ENCODE measurements at regions not wholly inside any gene's neighbourhood (a gene's known extent, or its start where the extent isn't known, plus 50 kb on each side); places are given as distances from the start of the nearest gene placed in this dataset.

- no peaks in the 10 kb centered on the region for H3K9me2 ChIP-seq (ENCODE audit: insufficient read depth)
- TF ChIP-seq EZH2 (IDR thresholded peaks at IDR 0.05; ENCODE audit: low read depth): no peak
- TF ChIP-seq, protein P1, sequence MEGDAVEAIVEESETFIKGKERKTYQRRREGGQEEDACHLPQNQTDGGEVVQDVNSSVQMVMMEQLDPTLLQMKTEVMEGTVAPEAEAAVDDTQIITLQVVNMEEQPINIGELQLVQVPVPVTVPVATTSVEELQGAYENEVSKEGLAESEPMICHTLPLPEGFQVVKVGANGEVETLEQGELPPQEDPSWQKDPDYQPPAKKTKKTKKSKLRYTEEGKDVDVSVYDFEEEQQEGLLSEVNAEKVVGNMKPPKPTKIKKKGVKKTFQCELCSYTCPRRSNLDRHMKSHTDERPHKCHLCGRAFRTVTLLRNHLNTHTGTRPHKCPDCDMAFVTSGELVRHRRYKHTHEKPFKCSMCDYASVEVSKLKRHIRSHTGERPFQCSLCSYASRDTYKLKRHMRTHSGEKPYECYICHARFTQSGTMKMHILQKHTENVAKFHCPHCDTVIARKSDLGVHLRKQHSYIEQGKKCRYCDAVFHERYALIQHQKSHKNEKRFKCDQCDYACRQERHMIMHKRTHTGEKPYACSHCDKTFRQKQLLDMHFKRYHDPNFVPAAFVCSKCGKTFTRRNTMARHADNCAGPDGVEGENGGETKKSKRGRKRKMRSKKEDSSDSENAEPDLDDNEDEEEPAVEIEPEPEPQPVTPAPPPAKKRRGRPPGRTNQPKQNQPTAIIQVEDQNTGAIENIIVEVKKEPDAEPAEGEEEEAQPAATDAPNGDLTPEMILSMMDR (conservative IDR thresholded peaks at IDR 0.05): no peak
- no peak for DNase-seq
- no peaks in the 10 kb centered on the region for H3K27me3 ChIP-seq (ENCODE audit: insufficient read depth, low read depth)
- no peaks in the 10 kb centered on the region for H3K79me2 ChIP-seq (ENCODE audit: low read depth)
- H3F3A ChIP-seq (ENCODE audit: insufficient read depth, low read depth): peaks cover 15% of the 10 kb centered on the region
- peaks cover 16% of the 10 kb centered on the region for H3K9me3 ChIP-seq (ENCODE audit: insufficient read depth, low read depth)
- H3K36me3 ChIP-seq (ENCODE audit: low read depth): no peaks in the 10 kb centered on the region
- H3K4me2 ChIP-seq: peak overlapping the region; percentile 34; the same call in 1 of the 2 replicates
- no peak overlapping the region for H3K4me3 ChIP-seq
- peak overlapping the region; percentile 62 for H3K27ac ChIP-seq
- POLR2A ChIA-PET (ENCODE audit: unreplicated experiment): no interaction called here
- CTCF ChIA-PET: no interaction called here
- BruUV-seq (replicated peaks): no TSS peak
- no peaks in the 10 kb centered on the region for H4K20me1 ChIP-seq (ENCODE audit: insufficient read depth)
- H2AFZ ChIP-seq: peak overlapping the region; percentile 26; the same call in 1 of the 2 replicates
- peaks cover 33% of the 10 kb centered on the region for H3K4me1 ChIP-seq (replicated peaks; ENCODE audit: insufficient read depth)
- intact Hi-C loops (cut with micrococcal nuclease; ENCODE audit: unreplicated experiment): no loop called here
Observed at GRCh38 chr20:16107172-16107870, 465.9 kb downstream of the KIF16B start.

GRCh38 chr20:16106191-16106849, 466.9 kb downstream of the KIF16B start:
- H3K9me3 ChIP-seq (ENCODE audit: insufficient read depth, low read depth): peaks cover 11% of the 10 kb centered on the region
- H3K36me3 ChIP-seq (ENCODE audit: low read depth): no peaks in the 10 kb centered on the region
- H3K4me2 ChIP-seq: peak overlapping the region; percentile 34
- H3F3A ChIP-seq (ENCODE audit: insufficient read depth, low read depth): peaks cover 15% of the 10 kb centered on the region
- peak overlapping the region; percentile 62 for H3K27ac ChIP-seq
- ChIA-PET CTCF (no interaction called here), POLR2A (ENCODE audit: unreplicated experiment) (no interaction called here)
- no peak overlapping the region for H3K4me3 ChIP-seq
- no peaks in the 10 kb centered on the region for H3K9me2 ChIP-seq (ENCODE audit: insufficient read depth)
- intact Hi-C loops (cut with micrococcal nuclease; ENCODE audit: unreplicated experiment): no loop called here
- DNase-seq: peak in 1 of 2 experiments; percentile 85
- TF ChIP-seq, protein P1 (conservative IDR thresholded peaks at IDR 0.05): no peak
- no peak for TF ChIP-seq EZH2 (IDR thresholded peaks at IDR 0.05; ENCODE audit: low read depth)
- no peaks in the 10 kb centered on the region for H3K27me3 ChIP-seq (ENCODE audit: insufficient read depth, low read depth)
- no peaks in the 10 kb centered on the region for H4K20me1 ChIP-seq (ENCODE audit: insufficient read depth)
- H2AFZ ChIP-seq: 0 out of 2 replicates have a peak overlapping the region, but pooled peaks have one; percentile 1
- no peaks in the 10 kb centered on the region for H3K79me2 ChIP-seq (ENCODE audit: low read depth)
- peaks cover 33% of the 10 kb centered on the region for H3K4me1 ChIP-seq (replicated peaks; ENCODE audit: insufficient read depth)
- BruUV-seq (replicated peaks): no TSS peak

DNA sequence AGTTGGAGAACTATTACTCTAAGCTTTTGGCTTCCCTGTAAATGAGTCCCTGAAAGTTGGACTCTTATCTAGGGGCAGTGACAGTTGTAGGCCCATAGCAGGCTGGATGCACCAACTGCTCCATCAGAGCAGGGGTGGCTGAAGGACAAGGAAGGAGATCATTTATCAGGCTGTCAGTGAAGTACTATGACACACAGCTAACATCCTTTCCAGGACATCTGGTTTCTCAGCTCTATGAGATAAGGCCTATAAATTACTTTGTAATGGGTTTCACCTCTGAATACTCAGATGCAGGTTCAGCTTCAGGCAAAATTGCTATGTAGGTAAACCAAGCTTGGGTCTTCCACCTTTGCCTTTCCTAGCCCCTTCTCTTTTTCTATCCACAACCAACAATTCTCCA, 468.5 kb downstream of the KIF16B start:
- POLR2A ChIA-PET (ENCODE audit: unreplicated experiment): no interaction called here
- intact Hi-C loops (cut with micrococcal nuclease; ENCODE audit: unreplicated experiment): no loop called here
- no peak for TF ChIP-seq EZH2 (IDR thresholded peaks at IDR 0.05; ENCODE audit: low read depth)
- TF ChIP-seq, protein P1 (conservative IDR thresholded peaks at IDR 0.05): no peak

More for the DNA sequence above, 468.5 kb downstream of the KIF16B start:
- peak in 1 of 2 experiments; percentile 34 for DNase-seq
- Histone ChIP-seq H3K4me3 (no peak overlapping the region), H4K20me1 (ENCODE audit: insufficient read depth) (no peaks in the 10 kb centered on the region), H2AFZ (no peak overlapping the region), H3K4me2 (no peak overlapping the region), H3K4me1 (replicated peaks; ENCODE audit: insufficient read depth) (peaks cover 43% of the 10 kb centered on the region), H3K9me3 (ENCODE audit: insufficient read depth, low read depth) (peaks cover 11% of the 10 kb centered on the region), H3K36me3 (ENCODE audit: low read depth) (no peaks in the 10 kb centered on the region), H3K9me2 (ENCODE audit: insufficient read depth) (no peaks in the 10 kb centered on the region), H3K79me2 (ENCODE audit: low read depth) (no peaks in the 10 kb centered on the region), H3F3A (ENCODE audit: insufficient read depth, low read depth) (peaks cover 21% of the 10 kb centered on the region), H3K27me3 (ENCODE audit: insufficient read depth, low read depth) (no peaks in the 10 kb centered on the region), H3K27ac (no peak overlapping the region)
- CTCF ChIA-PET: no interaction called here
- no TSS peak for BruUV-seq (replicated peaks)
